Limb (tissue), 2 donors: ENCODE measurements at regions not wholly inside any gene's neighbourhood (a gene's known extent, or its start where the extent isn't known, plus 50 kb on each side); places are given as distances from the start of the nearest gene placed in this dataset.
"Not testable (repeated sequence)": the region's sequence is repeated elsewhere in the genome, so short reads cannot be mapped to it uniquely, and the experiment has no call there.

Experiments
- DNase-seq, 2 donors: peaks; one replicate each; pipeline ENCODE4 v3.0.0-alpha.2; 2016; ENCODE audit errors: extremely low spot score in 2 of 2

GRCh38 chr1:148361427-148362215, 121.5 kb downstream of the PPIAL4G start:
- DNase-seq: peak in 1 of 2 donors; percentile 66

DNA sequence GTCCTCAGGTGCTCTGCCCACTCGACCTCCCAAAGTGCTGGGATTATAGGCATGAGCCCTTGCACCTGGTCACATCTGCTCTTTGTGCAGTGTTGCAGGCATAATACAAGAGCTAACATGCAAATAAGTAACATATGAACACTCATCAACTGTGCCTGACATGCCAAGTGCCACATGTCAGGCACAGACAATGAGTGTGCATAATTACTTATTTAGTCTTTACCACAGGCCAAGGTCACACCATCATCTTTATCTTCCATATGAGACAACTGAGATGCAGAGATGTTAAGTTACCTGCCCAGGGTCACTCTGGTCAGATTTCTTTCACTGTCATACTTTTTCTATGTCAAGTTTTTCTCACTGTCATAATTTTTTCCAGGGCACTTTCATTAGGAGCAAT, 126.1 kb downstream of the PPIAL4G start:
- no peak for DNase-seq

GRCh38 chr1:148355976-148356375, 127.1 kb downstream of the PPIAL4G start:
- DNase-seq: no peak

DNA sequence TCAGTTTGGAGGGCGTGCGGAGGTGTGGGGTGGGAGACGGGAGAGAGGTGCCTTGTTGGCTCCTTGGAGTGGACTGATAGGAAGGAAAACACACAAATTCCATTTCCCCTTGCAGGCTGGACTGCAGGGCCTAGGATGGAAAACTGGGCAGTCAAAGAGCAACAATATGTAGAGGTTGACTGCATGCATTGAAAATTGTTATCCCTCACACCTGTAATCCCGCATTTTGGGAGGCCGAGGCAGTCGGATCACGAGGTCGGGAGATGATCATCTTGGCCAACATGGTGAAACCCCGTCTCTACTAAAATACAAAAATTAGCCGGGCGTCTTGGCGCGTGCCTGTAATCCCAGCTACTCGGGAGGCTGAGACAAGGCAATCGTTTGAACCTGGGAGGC, 128.2 kb downstream of the PPIAL4G start:
- DNase-seq: no peak

- DNase-seq: peak in 1 of 2 donors; percentile 42
Measured at GRCh38 chr1:148354284-148354912, 128.7 kb downstream of the PPIAL4G start.

DNA sequence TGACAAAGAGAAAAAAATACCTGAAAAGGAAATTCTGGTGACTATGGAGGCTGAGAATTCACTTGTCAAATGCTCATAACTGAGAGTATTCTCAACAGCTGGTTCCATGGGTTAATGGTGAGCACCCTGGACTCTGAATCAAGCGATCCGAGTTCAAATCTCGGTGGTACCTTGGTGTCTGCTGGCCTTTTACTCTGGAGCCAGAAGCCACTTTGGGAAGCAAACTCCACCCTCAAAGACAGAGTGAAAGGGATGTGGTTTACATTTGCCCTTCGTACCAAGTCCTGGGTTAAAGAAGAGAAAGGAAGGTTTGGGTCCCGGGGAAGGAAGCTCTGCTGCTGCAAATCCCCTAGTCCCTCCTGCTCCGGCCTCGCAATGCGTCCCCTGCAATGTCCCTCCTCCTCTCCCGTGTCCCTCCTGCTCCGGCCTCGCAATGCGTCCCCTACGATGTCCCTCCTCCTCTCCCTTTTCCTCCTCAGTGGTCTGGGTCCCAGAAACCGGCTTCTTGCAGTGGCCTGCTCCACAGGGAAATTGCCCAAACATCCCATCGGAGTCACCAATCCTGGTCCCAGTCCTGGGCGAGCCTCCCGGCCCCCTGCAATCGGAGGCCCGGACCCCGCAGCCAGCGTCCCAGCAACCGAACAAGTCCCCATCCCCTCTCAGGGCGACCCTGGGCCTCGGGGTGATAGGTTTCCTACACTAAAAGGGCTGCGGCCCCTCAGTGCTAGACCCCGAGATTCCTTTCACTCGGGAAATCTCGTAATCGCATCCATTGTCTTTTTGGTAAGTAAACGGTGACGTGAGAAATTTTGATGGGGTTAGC, 129.4 kb downstream of the PPIAL4G start:
- DNase-seq: peak in 1 of 2 donors; percentile 51

GRCh38 chr1:148352470-148353053, 130.5 kb downstream of the PPIAL4G start:
- no peak for DNase-seq

GRCh38 chr1:148347781-148348180, 135.3 kb downstream of the PPIAL4G start:
- DNase-seq: no peak

- DNase-seq: not testable (repeated sequence)
Measured at GRCh38 chr1:148345659-148346151, 137.4 kb downstream of the PPIAL4G start.

DNA sequence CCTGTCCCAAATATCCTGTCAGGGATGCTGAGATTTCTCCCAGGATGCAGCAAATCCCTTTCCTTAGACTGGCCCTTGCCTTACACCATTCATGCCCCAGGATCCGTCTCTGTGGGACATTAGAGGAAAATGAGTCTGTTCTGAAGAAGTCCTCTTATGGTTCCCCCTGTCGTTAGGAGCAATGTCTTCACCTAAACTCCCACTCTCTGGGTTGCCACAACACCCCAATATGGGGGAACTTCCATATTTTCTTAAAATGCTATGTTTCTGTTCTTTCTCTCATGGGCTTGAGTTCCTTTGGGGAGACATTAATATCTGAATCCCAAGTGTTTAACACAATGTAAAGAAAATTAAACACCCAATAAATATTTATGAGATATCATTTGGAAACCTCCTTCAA, 138.5 kb downstream of the PPIAL4G start:
- DNase-seq: not testable (repeated sequence)

DNA sequence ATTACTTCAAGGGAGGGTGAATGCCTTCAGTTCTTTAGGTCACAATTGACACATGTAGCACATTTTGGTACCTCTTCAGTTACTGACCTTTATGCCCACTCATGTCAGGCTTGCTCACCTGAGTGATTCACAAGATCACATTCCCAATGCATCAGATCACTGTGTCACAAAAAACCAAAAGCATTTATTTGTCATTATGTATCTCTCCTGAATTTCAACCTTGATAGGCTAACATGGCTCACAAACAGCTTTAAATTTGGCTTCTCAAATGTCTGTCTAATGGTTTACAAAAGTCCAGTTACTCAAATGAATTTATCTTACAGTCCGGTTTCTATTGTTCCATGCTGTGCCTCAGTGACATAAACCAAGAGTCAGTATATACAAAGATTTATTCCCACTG, 141.4 kb downstream of the PPIAL4G start:
- not testable (repeated sequence) for DNase-seq

- not testable (repeated sequence) for DNase-seq
Measured at GRCh38 chr1:148336121-148336918, 146.8 kb downstream of the PPIAL4G start.

GRCh38 chr1:148334339-148335130, 148.6 kb downstream of the PPIAL4G start:
- peak; percentile 71 to 84 for DNase-seq

DNA sequence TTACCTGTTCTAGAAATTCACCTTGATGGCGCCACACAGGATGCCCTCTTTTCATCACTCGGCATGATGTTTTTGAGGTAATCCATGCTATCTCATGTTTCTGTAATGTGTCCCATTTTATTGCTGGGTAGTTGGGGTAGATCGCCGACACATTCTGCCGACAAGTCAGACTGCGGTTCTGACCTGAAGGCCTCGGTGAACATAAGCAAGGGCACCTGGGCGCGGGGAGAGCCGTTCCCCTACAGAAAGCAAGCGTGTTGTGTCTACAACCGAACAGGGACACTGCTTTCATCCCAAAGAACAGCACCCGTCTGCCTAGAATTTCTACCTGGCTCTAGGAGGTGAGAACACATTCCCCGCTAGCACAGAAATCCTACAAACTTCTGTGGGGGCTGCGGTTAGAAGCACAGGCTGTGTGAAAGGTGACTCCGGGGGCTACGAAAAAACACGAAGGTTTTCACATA, 149.2 kb downstream of the PPIAL4G start:
- DNase-seq: no peak

DNA sequence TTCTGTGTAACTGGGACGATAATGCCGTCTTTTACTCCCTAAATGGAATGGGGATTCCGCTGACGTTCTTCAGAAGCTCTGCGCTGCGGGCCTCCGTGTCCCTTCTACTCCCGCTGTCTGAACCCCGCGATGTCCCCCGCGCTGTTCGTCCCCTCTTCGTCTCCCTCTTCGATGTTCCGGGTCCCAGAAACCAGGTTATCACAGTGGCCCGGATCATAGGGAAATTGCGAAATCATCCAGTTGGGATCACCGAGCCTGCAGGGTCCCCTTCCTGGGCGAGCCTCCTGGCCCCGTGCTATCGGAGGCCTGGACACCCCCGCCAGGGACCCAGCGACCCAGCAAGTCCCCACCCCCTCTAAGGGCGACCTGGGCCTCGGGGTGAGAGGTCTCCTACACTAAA, 154.2 kb downstream of the PPIAL4G start:
- no peak for DNase-seq

DNA sequence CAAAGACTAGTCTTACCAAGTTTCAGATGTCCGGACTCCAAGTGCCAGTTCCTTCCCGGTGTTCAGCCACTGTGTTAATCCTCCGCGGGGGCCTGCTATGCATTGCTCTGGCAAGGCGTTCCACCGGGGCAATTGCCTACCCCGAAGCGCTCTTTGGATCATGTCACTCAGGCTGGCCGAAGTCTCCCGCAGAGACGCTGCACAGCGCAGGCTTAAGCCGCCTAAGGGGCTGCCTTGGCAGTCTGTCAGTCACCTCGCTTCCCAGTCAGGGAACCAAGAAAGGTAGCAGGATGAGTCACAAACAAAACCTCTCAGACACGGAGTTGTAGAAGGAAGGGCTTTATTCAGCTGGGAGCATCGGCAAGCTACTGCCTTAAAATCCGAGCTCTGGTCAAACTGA, 158.1 kb downstream of the PPIAL4G start:
- not testable (repeated sequence) for DNase-seq

DNA sequence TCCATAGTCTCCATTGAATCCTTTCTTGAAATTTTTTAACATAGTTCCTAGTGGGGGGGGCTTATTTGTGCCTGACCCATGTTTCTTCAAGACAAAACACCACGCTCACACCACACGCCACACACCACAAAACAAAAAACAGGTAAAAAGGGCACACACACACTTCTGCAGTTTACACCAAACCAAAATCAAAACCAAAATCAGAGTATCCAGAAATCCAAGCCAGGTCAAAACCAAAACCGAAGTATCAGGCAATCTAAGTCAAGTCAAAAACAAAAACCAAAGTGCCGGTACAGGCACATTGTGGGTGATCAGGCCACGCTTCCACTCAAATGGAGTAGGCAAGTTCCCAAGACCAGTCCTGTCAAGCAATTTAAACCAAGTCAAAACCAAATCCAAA, 158.6 kb downstream of the PPIAL4G start:
- DNase-seq: not testable (repeated sequence)

- not testable (repeated sequence) for DNase-seq
Measured at GRCh38 chr1:148320079-148320478, 163.0 kb downstream of the PPIAL4G start.

- DNase-seq: no peak
Measured at GRCh38 chr1:148318904-148319242, 164.2 kb downstream of the PPIAL4G start.
